ENCODE measurements at regions not wholly inside any gene's neighbourhood (a gene's known extent, or its start where the extent isn't known, plus 50 kb on each side); places are given as distances from the start of the nearest gene placed in this dataset.
A peak's percentile ranks its signal among the peaks of the same experiment; 100 is the strongest.

- no peak overlapping the region for H2BK20ac ChIP-seq (ENCODE audit: low read depth, low read length)
- H3K4me3 ChIP-seq (ENCODE audit: insufficient read depth, low read depth, low read length) = no peak overlapping the region
- H2BK120ac ChIP-seq (ENCODE audit: low read depth, low read length) = no peak overlapping the region
- BruUV-seq (replicated peaks) = no TSS peak
- no peak overlapping the region for H3K14ac ChIP-seq (replicated peaks; ENCODE audit: low read depth, low read length)
- H3K4ac ChIP-seq (ENCODE audit: low read depth, low read length) = no peak overlapping the region
- H2BK5ac ChIP-seq (ENCODE audit: low read depth, low read length, poor library complexity, severe bottlenecking) = no peak overlapping the region
- peaks cover 9% of the 10 kb centered on the region for H3K9me1 ChIP-seq (ENCODE audit: insufficient read depth, low read length)
- no peak overlapping the region for H3K23ac ChIP-seq (ENCODE audit: low read depth, low read length)
- ATAC-seq (ENCODE audit: low read depth) (peak; percentile 78), DNase-seq (peak; percentile 67)
- no peak overlapping the region for H3K9ac ChIP-seq (ENCODE audit: low read depth, low read length)
- no peak overlapping the region for H3K56ac ChIP-seq (ENCODE audit: extremely low read depth, insufficient read depth, low read length)
- no peak overlapping the region for H4K91ac ChIP-seq (ENCODE audit: insufficient read depth, low read depth, low read length)
- no peaks in the 10 kb centered on the region for H3K79me1 ChIP-seq (ENCODE audit: low read depth in 1 of 2, low read length in 2 of 2)
- H3K27ac ChIP-seq (ENCODE audit: insufficient read depth, low read length) = no peak overlapping the region
- peak overlapping the region; percentile 45 for H2AFZ ChIP-seq (replicated peaks; ENCODE audit: low read length, poor library complexity)
- no peaks in the 10 kb centered on the region for H3K9me3 ChIP-seq (ENCODE audit: control insufficient read depth, insufficient read depth, low read length)
- no peak overlapping the region for H3K4me2 ChIP-seq (ENCODE audit: low read depth, low read length)
- dilution Hi-C loops (cut with HindIII; ENCODE audit: low sequenced_read_pairs, unreplicated experiment) (no loop called here), in situ Hi-C loops (cut with MboI; ENCODE audit: low sequenced_read_pairs) (loop anchor here (5.0 kb wide), 1 partner anchor 98 kb away; no protein-coding TSS in a partner anchor), intact Hi-C loops (cut with micrococcal nuclease) (loop anchor here (1.0 to 10.0 kb wide), 4 partner anchors 98 to 301 kb away; partner anchors contain the start of genes ANKRD18B and AQP7)
- CTCF ChIA-PET = interaction anchor here (0.5 to 1.5 kb wide), 15 partner anchors 9 to 780 kb away, joined by 3 to 35 read pairs (median 3); no protein-coding TSS in a partner anchor
- POLR2A ChIA-PET (ENCODE audit: unreplicated experiment) = no interaction called here
- no peak overlapping the region for H2AK9ac ChIP-seq (replicated peaks; ENCODE audit: low read depth, low read length, poor library complexity)
- TF ChIP-seq MAZ (IDR thresholded peaks at IDR 0.05; ENCODE audit: borderline replicate concordance, low read depth, low read length) = no peak
- TF ChIP-seq, protein P1, sequence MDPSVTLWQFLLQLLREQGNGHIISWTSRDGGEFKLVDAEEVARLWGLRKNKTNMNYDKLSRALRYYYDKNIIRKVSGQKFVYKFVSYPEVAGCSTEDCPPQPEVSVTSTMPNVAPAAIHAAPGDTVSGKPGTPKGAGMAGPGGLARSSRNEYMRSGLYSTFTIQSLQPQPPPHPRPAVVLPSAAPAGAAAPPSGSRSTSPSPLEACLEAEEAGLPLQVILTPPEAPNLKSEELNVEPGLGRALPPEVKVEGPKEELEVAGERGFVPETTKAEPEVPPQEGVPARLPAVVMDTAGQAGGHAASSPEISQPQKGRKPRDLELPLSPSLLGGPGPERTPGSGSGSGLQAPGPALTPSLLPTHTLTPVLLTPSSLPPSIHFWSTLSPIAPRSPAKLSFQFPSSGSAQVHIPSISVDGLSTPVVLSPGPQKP (IDR thresholded peaks at IDR 0.05; ENCODE audit: borderline replicate concordance, low read depth, low read length) = no peak
- no peak for TF ChIP-seq USF2 (IDR thresholded peaks at IDR 0.05; ENCODE audit: low read depth, low read length)
- TF ChIP-seq MAFK (IDR thresholded peaks at IDR 0.05; ENCODE audit: low read depth, low read length) = no peak
- TF ChIP-seq CEBPB (IDR thresholded peaks at IDR 0.05; ENCODE audit: low read depth, low read length) = no peak
- TF ChIP-seq BHLHE40 (IDR thresholded peaks at IDR 0.05; ENCODE audit: low read depth, low read length) = no peak
- TF ChIP-seq CTCF (conservative IDR thresholded peaks at IDR 0.05; ENCODE audit: low read depth, low read length) = peak; percentile 90
- peak; percentile 89 for TF ChIP-seq RAD21 (IDR thresholded peaks at IDR 0.05; ENCODE audit: low read length)
- TF ChIP-seq SMC3 (IDR thresholded peaks at IDR 0.05; ENCODE audit: low read depth, low read length) = peak; percentile 87
- peak overlapping the region in 1 of 2 experiments; percentile 6; a peak in 1 of 4 replicates for H4K8ac ChIP-seq (ENCODE audit: low read depth in 2 of 2, low read length in 2 of 2)
- H3K4me1 ChIP-seq (ENCODE audit: control insufficient read depth, insufficient read depth, low read length) = peaks cover 8% of the 10 kb centered on the region
- no peak overlapping the region for H3K18ac ChIP-seq (ENCODE audit: low read depth, low read length)
- H2BK15ac ChIP-seq (ENCODE audit: low read depth, low read length) = no peak overlapping the region
- peaks cover 3% of the 10 kb centered on the region for H3K27me3 ChIP-seq (ENCODE audit: control insufficient read depth, insufficient read depth, low read length)
- no peak overlapping the region; the same call in 1 of the 2 replicates for H2AK5ac ChIP-seq (ENCODE audit: low read depth, low read length)
- H4K5ac ChIP-seq (ENCODE audit: low read depth, low read length) = no peak overlapping the region
- WGBS, 2 experiments (ENCODE audit: extremely low coverage in 2 of 2, insufficient read length in 1 of 2) = 34% methylated on average over 7 of the region's 20 CpGs; no CpG with 5 or more reads in 1 of the 2 experiments
- H3K36me3 ChIP-seq (ENCODE audit: control insufficient read depth, insufficient read depth, low read length) = no peaks in the 10 kb centered on the region
- no peaks in the 10 kb centered on the region for H4K20me1 ChIP-seq (ENCODE audit: insufficient read depth, low read length)
These were observed 99.9 kb downstream of the ANKRD18B start for GRCh38 chr9:33623658-33624586.

Data from IMR-90 (cell line).